DMS 273 (cell line): ENCODE measurements at regions not wholly inside any gene's neighbourhood (a gene's known extent, or its start where the extent isn't known, plus 50 kb on each side); places are given as distances from the start of the nearest gene placed in this dataset.

Experiments used
- DNase-seq: peaks from one replicate; lab custom pipeline; 2025; ENCODE audit not compliant: unreplicated experiment; lab: John Stamatoyannopoulos, UW

GRCh38 chr16:73329358-73330286, 281.7 kb upstream of the ZFHX3 start:
- peak; percentile 93 for DNase-seq

- DNase-seq, result no peak
Measured at GRCh38 chr16:73326770-73327470, 279.0 kb upstream of the ZFHX3 start.

GRCh38 chr16:73326221-73326620, 278.3 kb upstream of the ZFHX3 start:
- DNase-seq, result no peak

GRCh38 chr16:73323880-73324279, 276.0 kb upstream of the ZFHX3 start:
- peak; percentile 29 for DNase-seq

GRCh38 chr16:73322856-73323255, 274.9 kb upstream of the ZFHX3 start:
- no peak for DNase-seq

- DNase-seq, result no peak
Measured at GRCh38 chr16:73321853-73322252, 273.9 kb upstream of the ZFHX3 start.

- DNase-seq, result peak; percentile 49
Measured at GRCh38 chr16:73319737-73320136, 271.8 kb upstream of the ZFHX3 start.

GRCh38 chr16:73319261-73319660, 271.3 kb upstream of the ZFHX3 start:
- DNase-seq, result no peak

- DNase-seq, result no peak
Measured at GRCh38 chr16:73317321-73317857, 269.5 kb upstream of the ZFHX3 start.

- no peak for DNase-seq
Measured at GRCh38 chr16:73315645-73316044, 267.7 kb upstream of the ZFHX3 start.

GRCh38 chr16:73313950-73314349, 266.0 kb upstream of the ZFHX3 start:
- DNase-seq, result no peak

- DNase-seq, result no peak
Measured at GRCh38 chr16:73311857-73312723, 264.2 kb upstream of the ZFHX3 start.

GRCh38 chr16:73308771-73309170, 260.8 kb upstream of the ZFHX3 start:
- DNase-seq, result no peak

GRCh38 chr16:73306901-73307413, 259.0 kb upstream of the ZFHX3 start:
- no peak for DNase-seq

GRCh38 chr16:73304008-73304774, 256.3 kb upstream of the ZFHX3 start:
- DNase-seq, result no peak

- no peak for DNase-seq
Measured at GRCh38 chr16:73302942-73303341, 255.0 kb upstream of the ZFHX3 start.

- DNase-seq, result no peak
Measured at GRCh38 chr16:73301984-73302383, 254.1 kb upstream of the ZFHX3 start.

GRCh38 chr16:73299346-73299745, 251.4 kb upstream of the ZFHX3 start:
- no peak for DNase-seq

- no peak for DNase-seq
Measured at GRCh38 chr16:73298562-73298961, 250.6 kb upstream of the ZFHX3 start.

GRCh38 chr16:73290258-73290657, 242.3 kb upstream of the ZFHX3 start:
- DNase-seq, result no peak
